A549 (cell line): ENCODE measurements at regions not wholly inside any gene's neighbourhood (a gene's known extent, or its start where the extent isn't known, plus 50 kb on each side); places are given as distances from the start of the nearest gene placed in this dataset.

ENCODE experiments used
- BHLHE40 ChIP-seq: IDR thresholded peaks from 2 replicates; pipeline ENCODE4 v1.6.1; 2012; ENCODE audit warnings: low read depth, low read length, inconsistent platforms
- CTCF ChIP-seq: fragments of >200 bp; sonication (Bioruptor Twin); formaldehyde crosslinking; IDR thresholded peaks from 3 replicates; pipeline ENCODE4 v1.5.1; 2016
- EHMT2 ChIP-seq: fragments of 200-600 bp; sonication (generic); IDR thresholded peaks from 2 replicates; pipeline ENCODE4 v1.6.1; 2016; ENCODE audit warnings: antibody characterized with exemption, low read depth, mild to moderate bottlenecking, moderate library complexity
- ESRRA ChIP-seq: fragments of 150-350 bp; IDR thresholded peaks from 2 replicates; pipeline ENCODE4 v1.6.1; 2014; ENCODE audit warnings: mild to moderate bottlenecking, low read length, borderline replicate concordance
- GATA3 ChIP-seq: IDR thresholded peaks from 2 replicates; pipeline ENCODE4 v1.6.1; 2012; ENCODE audit warnings: borderline replicate concordance
- MAFK ChIP-seq: fragments of 450-650 bp; IDR thresholded peaks from 2 replicates; pipeline ENCODE4 v1.6.1; 2014; ENCODE audit not compliant: partially characterized antibody
- NR3C1 ChIP-seq: fragments of >200 bp; sonication (Bioruptor Twin); formaldehyde crosslinking; IDR thresholded peaks from 3 replicates; pipeline ENCODE4 v1.6.1; 2017
- RNF2 ChIP-seq: fragments of 200-600 bp; sonication (generic); IDR thresholded peaks from 2 replicates; pipeline ENCODE4 v1.6.1; 2016; ENCODE audit warnings: low read depth, mild to moderate bottlenecking, antibody characterized with exemption, moderate library complexity, borderline replicate concordance
- TF ChIP-seq, protein P1 (sequence below): fragments of >200 bp; sonication (Bioruptor Twin); formaldehyde crosslinking; IDR thresholded peaks from 3 replicates; pipeline ENCODE4 v1.6.1; 2016

- TF ChIP-seq BHLHE40, result no peak
- no peak for TF ChIP-seq MAFK
- TF ChIP-seq, protein P1, sequence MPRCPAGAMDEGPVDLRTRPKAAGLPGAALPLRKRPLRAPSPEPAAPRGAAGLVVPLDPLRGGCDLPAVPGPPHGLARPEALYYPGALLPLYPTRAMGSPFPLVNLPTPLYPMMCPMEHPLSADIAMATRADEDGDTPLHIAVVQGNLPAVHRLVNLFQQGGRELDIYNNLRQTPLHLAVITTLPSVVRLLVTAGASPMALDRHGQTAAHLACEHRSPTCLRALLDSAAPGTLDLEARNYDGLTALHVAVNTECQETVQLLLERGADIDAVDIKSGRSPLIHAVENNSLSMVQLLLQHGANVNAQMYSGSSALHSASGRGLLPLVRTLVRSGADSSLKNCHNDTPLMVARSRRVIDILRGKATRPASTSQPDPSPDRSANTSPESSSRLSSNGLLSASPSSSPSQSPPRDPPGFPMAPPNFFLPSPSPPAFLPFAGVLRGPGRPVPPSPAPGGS, result no peak
- TF ChIP-seq GATA3, result no peak
- no peak for TF ChIP-seq RNF2
- TF ChIP-seq CTCF, result no peak
- TF ChIP-seq NR3C1, result no peak
- TF ChIP-seq EHMT2, result no peak
- TF ChIP-seq ESRRA, result no peak
Measured at GRCh38 chr2:129233751-129234406, 745.6 kb upstream of the RAB6C start.
